ENCODE measurements at regions not wholly inside any gene's neighbourhood (a gene's known extent, or its start where the extent isn't known, plus 50 kb on each side); places are given as distances from the start of the nearest gene placed in this dataset.

- no peak for TF ChIP-seq EZH2 (IDR thresholded peaks at IDR 0.05; ENCODE audit: borderline replicate concordance)
- no peak for TF ChIP-seq CTCF (IDR thresholded peaks at IDR 0.05; ENCODE audit: poor library complexity)
These were observed 75.4 kb upstream of the SLC35G4 start for GRCh38 chr18:11533942-11534496.

Data from hepatocyte (in vitro differentiated cells).